HG02870 (cell line): ENCODE measurements at regions not wholly inside any gene's neighbourhood (a gene's known extent, or its start where the extent isn't known, plus 50 kb on each side); places are given as distances from the start of the nearest gene placed in this dataset.

Source experiments
- ATAC-seq: cut with Tn5 transposase; IDR thresholded peaks from one replicate; pipeline ENCODE4 v1.9.1; 2021; ENCODE audit warnings: mild to moderate bottlenecking, moderate library complexity; ENCODE audit not compliant: unreplicated experiment

DNA sequence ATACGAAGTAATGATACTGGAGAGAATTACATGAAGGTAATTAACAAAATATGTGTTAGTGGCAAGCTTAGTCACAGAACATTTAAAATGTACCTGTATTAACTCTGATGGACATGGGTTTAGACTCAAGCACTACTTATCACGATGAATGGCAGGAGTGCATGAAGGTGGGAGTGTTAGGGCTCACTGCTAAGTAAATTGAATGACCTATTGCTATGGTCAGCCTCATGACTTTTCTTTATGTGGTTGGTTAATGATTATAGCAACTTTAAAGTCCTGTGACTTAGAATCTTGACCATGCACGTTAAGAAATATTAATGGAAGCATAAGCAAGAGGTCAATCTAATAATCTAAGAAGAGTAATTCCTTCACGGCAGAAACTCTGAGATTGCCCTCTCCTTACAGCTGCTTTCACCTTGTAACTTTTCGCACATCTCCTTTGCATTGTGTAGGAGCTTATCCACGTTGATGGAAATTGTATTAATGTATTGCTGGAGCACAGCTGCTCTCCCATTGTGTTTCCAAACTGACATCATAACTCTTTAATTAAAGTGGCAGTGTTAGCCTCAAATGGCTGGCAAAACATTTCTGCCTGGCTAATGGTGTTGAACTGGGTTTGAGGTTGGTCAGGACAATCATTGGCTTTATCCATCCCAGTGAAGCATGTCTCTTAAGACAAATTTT lies 114.5 kb downstream of the RXFP2 start:
- no peak for ATAC-seq

DNA sequence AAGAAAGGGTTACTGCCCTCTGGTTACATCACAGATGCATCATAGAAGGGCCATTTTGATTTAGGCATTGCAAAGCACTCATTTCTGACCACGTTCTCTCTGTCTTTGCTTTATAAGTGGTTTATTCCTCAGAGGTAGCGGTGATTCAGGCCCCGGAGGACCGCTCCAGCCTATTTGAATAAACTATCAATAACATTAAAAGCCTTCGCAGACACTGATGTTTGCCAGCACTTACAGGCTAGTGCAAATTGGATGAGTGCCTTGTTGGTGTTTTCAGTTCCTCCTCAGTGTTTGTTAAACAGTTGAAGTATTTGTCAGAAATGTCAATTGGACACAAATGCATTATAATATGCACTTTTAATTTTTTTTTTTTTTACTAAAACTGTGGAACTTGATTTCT lies 120.2 kb downstream of the RXFP2 start:
- ATAC-seq, result peak; percentile 56

DNA sequence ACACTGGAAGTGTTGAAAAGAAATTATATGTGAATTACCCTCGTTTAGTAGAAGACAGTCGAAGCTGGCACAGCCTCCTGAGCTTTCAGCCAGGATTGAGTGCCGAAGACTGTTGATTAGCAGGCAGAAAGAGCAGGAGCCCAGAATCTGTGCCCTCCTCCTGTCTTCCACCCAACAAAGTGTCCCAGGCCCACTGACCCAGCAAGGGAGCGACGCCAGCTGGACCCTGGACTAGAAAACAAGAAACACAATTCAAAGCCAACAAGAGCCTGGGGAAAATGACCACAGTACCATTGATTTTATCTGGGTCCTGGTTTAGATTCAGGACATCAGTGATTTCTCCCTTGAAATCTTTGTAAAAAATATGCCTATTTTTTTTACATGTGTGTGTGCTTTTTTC lies 120.7 kb downstream of the RXFP2 start:
- ATAC-seq, result no peak

DNA sequence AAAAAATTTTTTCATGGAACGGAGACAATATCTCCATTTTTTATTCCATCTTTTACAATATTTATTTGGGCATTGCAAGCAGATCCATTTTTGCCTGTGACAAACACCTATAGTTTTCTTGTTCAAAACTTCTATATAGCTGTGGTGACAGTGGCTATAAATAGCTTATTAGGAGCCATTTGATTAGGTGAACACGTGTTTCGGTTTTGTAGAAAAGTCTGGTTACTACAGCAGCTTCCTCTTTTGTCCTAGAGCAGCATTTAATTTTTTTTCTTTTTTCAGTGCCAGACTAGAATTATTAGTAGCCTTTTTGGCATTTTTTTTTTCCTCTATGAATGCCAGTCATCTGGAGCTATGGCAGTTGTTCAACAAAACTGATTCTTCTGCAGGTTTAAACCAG lies 123.5 kb downstream of the RXFP2 start:
- no peak for ATAC-seq

GRCh38 chr13:31864307-31864706 lies 125.0 kb downstream of the RXFP2 start:
- no peak for ATAC-seq

DNA sequence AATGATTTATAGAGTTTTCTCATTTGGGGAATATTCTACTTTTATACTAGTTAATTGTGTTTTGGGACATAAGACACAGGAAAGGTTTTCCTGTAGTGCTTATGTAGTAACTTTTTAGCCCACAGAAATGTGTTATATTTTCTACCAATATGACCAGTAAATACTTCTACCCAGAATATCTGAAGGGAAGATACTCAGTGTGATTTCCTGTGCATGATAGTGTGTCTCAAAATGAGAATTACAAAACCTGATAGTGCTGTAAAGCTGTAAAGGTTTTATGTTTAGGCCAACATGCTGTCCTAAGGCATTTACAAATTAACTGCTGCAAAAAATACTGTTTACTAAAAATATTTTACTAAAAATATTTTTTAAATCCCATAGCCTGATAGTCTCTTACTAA lies 126.8 kb downstream of the RXFP2 start:
- no peak for ATAC-seq

GRCh38 chr13:31867709-31868108 lies 128.4 kb downstream of the RXFP2 start:
- no peak for ATAC-seq

- no peak for ATAC-seq
Measured at GRCh38 chr13:31869582-31869981, 130.3 kb downstream of the RXFP2 start.

GRCh38 chr13:31870511-31870910 lies 131.2 kb downstream of the RXFP2 start:
- no peak for ATAC-seq

GRCh38 chr13:31873145-31873544 lies 133.8 kb downstream of the RXFP2 start:
- ATAC-seq, result no peak

DNA sequence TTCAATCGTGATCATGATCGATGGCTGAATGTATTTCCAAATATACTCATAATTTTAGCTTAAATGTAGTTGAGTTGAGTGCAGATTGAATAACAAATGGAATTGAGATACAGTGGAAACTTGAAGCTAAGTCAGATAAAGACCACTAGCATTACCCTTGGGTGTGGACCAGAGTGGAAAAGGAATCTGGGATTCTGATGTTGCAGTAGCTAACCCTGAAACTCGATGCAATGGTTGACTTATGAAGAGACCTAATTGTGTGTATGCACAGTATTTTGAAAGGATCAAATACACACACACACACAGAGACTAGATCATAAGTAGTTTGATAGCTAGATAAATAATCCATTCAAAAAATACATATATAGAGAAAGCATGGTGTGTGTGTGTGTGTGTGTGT lies 135.8 kb downstream of the RXFP2 start:
- no peak for ATAC-seq

GRCh38 chr13:31878052-31878451 lies 138.7 kb downstream of the RXFP2 start:
- no peak for ATAC-seq

DNA sequence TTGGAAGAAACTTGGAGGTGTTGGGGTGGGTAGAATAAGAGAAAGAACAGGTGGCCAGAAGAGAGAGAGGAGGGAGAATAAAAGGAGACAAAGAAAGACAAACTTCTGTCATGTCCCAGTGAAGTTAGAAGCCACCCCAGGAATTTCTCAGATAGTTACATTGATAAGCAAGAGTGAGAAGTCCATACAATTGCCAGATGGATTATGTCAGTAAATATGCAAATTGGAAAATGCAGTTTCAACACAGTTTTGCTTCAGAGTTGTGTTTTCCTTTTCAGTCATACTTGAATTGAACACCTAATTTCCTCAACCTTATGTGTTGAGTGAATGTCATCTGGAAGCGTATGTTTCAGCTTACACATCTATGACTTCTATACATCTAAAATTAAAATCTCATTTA lies 139.2 kb downstream of the RXFP2 start:
- no peak for ATAC-seq

- ATAC-seq, result no peak
Measured at GRCh38 chr13:31878955-31879354, 139.6 kb downstream of the RXFP2 start.

DNA sequence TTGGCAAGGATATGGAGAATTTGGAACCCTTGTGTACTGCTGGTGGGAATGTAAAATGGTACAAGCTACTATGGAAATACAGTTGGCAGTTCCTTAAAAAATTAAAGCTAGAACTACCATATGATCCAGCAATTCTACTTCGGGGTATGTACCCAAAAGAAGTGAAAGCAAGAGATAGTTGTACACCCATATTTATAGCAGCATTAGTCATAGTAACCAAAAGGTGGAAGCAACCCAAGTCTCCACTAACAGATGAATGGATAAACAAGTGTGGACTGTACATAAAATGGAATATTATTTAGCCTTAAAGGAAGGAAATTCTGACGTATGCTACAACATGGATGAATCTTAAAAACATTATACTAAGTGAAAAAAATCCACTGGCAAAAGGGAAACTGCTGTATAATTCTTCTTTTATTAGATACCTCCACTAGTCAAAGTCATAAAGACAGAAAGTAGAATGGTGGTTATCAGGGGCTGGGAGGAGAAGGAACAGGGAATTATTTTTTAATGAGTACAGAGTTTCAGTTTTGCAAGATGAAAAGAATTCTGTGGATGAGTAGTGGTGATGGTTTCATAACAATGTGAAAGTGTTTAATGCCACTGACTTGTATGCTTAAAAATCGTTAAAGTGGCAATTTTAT lies 141.6 kb downstream of the RXFP2 start:
- ATAC-seq, result peak; percentile 46

DNA sequence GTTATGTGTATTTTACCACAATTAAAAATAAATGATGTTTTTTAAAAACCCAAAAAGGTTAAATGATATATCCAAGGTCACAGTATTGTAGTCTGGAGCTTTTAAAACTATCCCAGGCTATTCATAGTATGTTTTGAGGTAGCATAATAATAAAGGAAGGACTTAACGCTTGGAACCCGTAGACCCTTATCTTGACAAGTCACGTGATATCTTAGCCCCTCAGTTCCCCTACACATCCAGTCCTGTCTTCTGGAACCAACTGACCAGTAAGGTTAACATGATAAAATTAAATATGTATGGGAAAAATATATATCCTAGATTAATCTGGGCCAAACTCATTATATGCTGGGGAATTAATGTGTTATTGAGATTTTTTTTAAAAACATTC lies 142.2 kb downstream of the RXFP2 start:
- ATAC-seq, result no peak

DNA sequence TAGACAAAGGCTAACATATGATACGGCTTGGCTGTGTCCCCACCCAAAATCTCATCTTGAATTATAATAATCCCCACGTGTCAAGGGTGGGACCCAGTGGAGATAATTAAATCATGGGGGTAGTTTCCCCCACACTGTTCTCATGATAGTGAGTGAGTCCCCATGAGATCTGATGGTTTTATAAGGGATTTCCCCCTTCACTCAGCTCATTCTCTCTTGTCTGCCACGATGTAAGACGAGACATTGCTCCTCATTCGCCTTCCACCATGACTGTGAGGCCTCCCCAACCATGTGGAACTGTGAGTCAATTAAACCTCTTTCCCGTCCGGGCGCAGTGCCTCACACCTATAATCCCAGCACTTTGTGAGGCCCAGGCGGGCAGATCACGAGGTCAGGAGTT lies 143.5 kb downstream of the RXFP2 start:
- no peak for ATAC-seq

- no peak for ATAC-seq
Measured at GRCh38 chr13:31884556-31884955, 145.2 kb downstream of the RXFP2 start.

- no peak for ATAC-seq
Measured at GRCh38 chr13:31885994-31886393, 145.6 kb upstream of the FRY start.

GRCh38 chr13:31887286-31887685 lies 144.3 kb upstream of the FRY start:
- no peak for ATAC-seq

DNA sequence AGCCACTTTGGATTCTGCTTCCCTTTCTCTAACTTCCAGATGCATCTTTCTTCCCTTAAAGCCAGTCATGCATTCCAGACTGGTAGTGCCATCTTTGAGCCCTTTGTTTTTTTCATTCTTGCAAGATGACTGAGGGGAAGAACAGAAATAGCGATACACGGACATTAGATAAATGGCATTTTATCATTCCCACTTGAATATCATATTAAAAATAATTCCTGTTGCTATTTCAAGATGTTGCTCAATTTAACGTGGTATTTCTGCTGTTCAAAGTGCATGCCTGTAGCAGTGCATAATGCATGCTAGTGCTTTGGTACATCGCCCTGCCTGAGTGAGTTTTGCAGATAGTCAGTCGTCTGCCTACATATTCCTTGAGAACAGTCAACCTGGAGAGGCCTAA lies 140.6 kb upstream of the FRY start:
- no peak for ATAC-seq

GRCh38 chr13:31891472-31891871 lies 140.1 kb upstream of the FRY start:
- ATAC-seq, result no peak

DNA sequence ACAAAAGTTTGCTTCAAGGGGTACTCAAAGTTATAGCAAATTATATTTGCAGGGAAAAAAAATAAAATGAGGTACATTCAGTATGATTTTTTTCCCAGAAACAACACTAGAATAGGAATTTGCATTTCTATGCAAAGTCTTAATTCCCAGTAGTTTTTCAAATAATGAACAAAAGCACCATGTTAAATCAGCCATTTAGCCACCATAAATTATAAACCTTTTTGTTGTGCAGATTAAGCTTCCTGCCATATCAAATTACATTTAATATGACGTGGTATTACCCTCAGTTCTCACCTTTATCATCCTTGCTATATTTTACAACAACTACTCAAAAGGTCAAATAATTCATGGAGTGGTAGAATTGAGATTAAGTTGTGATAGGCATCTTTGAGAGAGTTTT lies 136.6 kb upstream of the FRY start:
- no peak for ATAC-seq
